ENCODE measurements at regions not wholly inside any gene's neighbourhood (a gene's known extent, or its start where the extent isn't known, plus 50 kb on each side); places are given as distances from the start of the nearest gene placed in this dataset.

GRCh38 chr1:56212143-56212542 is 367.2 kb downstream of the PLPP3 start:
- in situ Hi-C loops (cut with MboI) = no loop called here
- H3K27ac ChIP-seq = no peak overlapping the region
- no peak overlapping the region for H3K9ac ChIP-seq
- H3K9me3 ChIP-seq (ENCODE audit: low read depth) = no peaks in the 10 kb centered on the region
- H4K20me1 ChIP-seq (ENCODE audit: insufficient read depth) = no peaks in the 10 kb centered on the region
- peaks cover 9% of the 10 kb centered on the region; the same call in 1 of the 2 replicates for H3K4me1 ChIP-seq (ENCODE audit: insufficient read depth)
- no peaks in the 10 kb centered on the region for H3K27me3 ChIP-seq (replicated peaks; ENCODE audit: insufficient read depth)
- no peak overlapping the region for H2AFZ ChIP-seq
- no peaks in the 10 kb centered on the region for H3K9me2 ChIP-seq (ENCODE audit: insufficient read depth)
- TF ChIP-seq EZH2phosphoT487 (IDR thresholded peaks at IDR 0.05; ENCODE audit: insufficient read depth, low read depth) (no peak), EZH2 (IDR thresholded peaks at IDR 0.05; ENCODE audit: insufficient read depth, poor library complexity, severe bottlenecking) (no peak)
- 93 to 95% methylated on average over 2 of the region's 2 CpGs for WGBS, 2 experiments (ENCODE audit: low coverage in 1 of 2, low lambda C conversion rate in 2 of 2, missing lambda C conversion rate in 2 of 2)
- no peak overlapping the region for H3K4me3 ChIP-seq
- H3K4me2 ChIP-seq (ENCODE audit: unreplicated experiment) = no peak overlapping the region
- DNase-seq = no peak
- no peaks in the 10 kb centered on the region for H3K36me3 ChIP-seq (ENCODE audit: low read depth)
- H3K79me2 ChIP-seq (ENCODE audit: insufficient read depth) = no peaks in the 10 kb centered on the region
- H3F3A ChIP-seq (ENCODE audit: insufficient read depth) = peaks cover 8% of the 10 kb centered on the region; the same call in 1 of the 2 replicates

GRCh38 chr1:56206391-56206790 is 373.0 kb downstream of the PLPP3 start:
- no peaks in the 10 kb centered on the region for H3K79me2 ChIP-seq (ENCODE audit: insufficient read depth)
- H3K9me3 ChIP-seq (ENCODE audit: low read depth) = no peaks in the 10 kb centered on the region
- no peak overlapping the region for H3K27ac ChIP-seq
- no peak overlapping the region for H3K4me3 ChIP-seq
- H3F3A ChIP-seq (ENCODE audit: insufficient read depth) = no peaks in the 10 kb centered on the region
- H2AFZ ChIP-seq = no peak overlapping the region
- H3K27me3 ChIP-seq (replicated peaks; ENCODE audit: insufficient read depth) = no peaks in the 10 kb centered on the region
- H3K4me2 ChIP-seq (ENCODE audit: unreplicated experiment) = no peak overlapping the region
- DNase-seq = no peak
- no peak overlapping the region for H3K9ac ChIP-seq
- H4K20me1 ChIP-seq (ENCODE audit: insufficient read depth) = no peaks in the 10 kb centered on the region
- no peak for TF ChIP-seq EZH2 (IDR thresholded peaks at IDR 0.05; ENCODE audit: insufficient read depth, poor library complexity, severe bottlenecking)
- no peaks in the 10 kb centered on the region for H3K9me2 ChIP-seq (ENCODE audit: insufficient read depth)
- in situ Hi-C loops (cut with MboI) = no loop called here
- H3K36me3 ChIP-seq (ENCODE audit: low read depth) = no peaks in the 10 kb centered on the region
- H3K4me1 ChIP-seq (ENCODE audit: insufficient read depth) = no peaks in the 10 kb centered on the region
- WGBS, 2 experiments (ENCODE audit: low coverage in 1 of 2, low lambda C conversion rate in 2 of 2, missing lambda C conversion rate in 2 of 2) = 63 to 66% methylated on average over 2 of the region's 2 CpGs

GRCh38 chr1:56204206-56204605 is 375.2 kb downstream of the PLPP3 start:
- Histone ChIP-seq H3K27ac (no peak overlapping the region), H3K27me3 (replicated peaks; ENCODE audit: insufficient read depth) (no peaks in the 10 kb centered on the region), H3K4me3 (no peak overlapping the region), H3K4me2 (ENCODE audit: unreplicated experiment) (no peak overlapping the region), H3K4me1 (ENCODE audit: insufficient read depth) (peaks cover 15% of the 10 kb centered on the region), H3F3A (ENCODE audit: insufficient read depth) (no peaks in the 10 kb centered on the region), H3K36me3 (ENCODE audit: low read depth) (no peaks in the 10 kb centered on the region), H4K20me1 (ENCODE audit: insufficient read depth) (no peaks in the 10 kb centered on the region), H3K9me2 (ENCODE audit: insufficient read depth) (no peaks in the 10 kb centered on the region), H3K79me2 (ENCODE audit: insufficient read depth) (no peaks in the 10 kb centered on the region), H3K9me3 (ENCODE audit: low read depth) (no peaks in the 10 kb centered on the region), H2AFZ (no peak overlapping the region), H3K9ac (no peak overlapping the region)
- TF ChIP-seq EZH2phosphoT487 (IDR thresholded peaks at IDR 0.05; ENCODE audit: insufficient read depth, low read depth) (no peak), EZH2 (IDR thresholded peaks at IDR 0.05; ENCODE audit: insufficient read depth, poor library complexity, severe bottlenecking) (no peak)
- WGBS, 2 experiments (ENCODE audit: low coverage in 1 of 2, low lambda C conversion rate in 2 of 2, missing lambda C conversion rate in 2 of 2) = 88 to 97% methylated on average over 1 of the region's 1 CpG
- no peak for DNase-seq
- in situ Hi-C loops (cut with MboI) = no loop called here

GRCh38 chr1:56202796-56203492 is 376.4 kb downstream of the PLPP3 start:
- Histone ChIP-seq H3K9me3 (ENCODE audit: low read depth) (no peaks in the 10 kb centered on the region), H3F3A (ENCODE audit: insufficient read depth) (no peaks in the 10 kb centered on the region), H3K4me1 (ENCODE audit: insufficient read depth) (peaks cover 15% of the 10 kb centered on the region), H3K79me2 (ENCODE audit: insufficient read depth) (no peaks in the 10 kb centered on the region), H4K20me1 (ENCODE audit: insufficient read depth) (no peaks in the 10 kb centered on the region), H3K27ac (no peak overlapping the region), H3K9me2 (ENCODE audit: insufficient read depth) (no peaks in the 10 kb centered on the region), H3K27me3 (replicated peaks; ENCODE audit: insufficient read depth) (no peaks in the 10 kb centered on the region), H3K4me3 (no peak overlapping the region), H2AFZ (no peak overlapping the region), H3K4me2 (ENCODE audit: unreplicated experiment) (no peak overlapping the region), H3K9ac (no peak overlapping the region), H3K36me3 (ENCODE audit: low read depth) (no peaks in the 10 kb centered on the region)
- no peak for TF ChIP-seq EZH2phosphoT487 (IDR thresholded peaks at IDR 0.05; ENCODE audit: insufficient read depth, low read depth)
- no peak for TF ChIP-seq EZH2 (IDR thresholded peaks at IDR 0.05; ENCODE audit: insufficient read depth, poor library complexity, severe bottlenecking)
- in situ Hi-C loops (cut with MboI) = no loop called here
- DNase-seq = no peak
- WGBS, 2 experiments (ENCODE audit: low coverage in 1 of 2, low lambda C conversion rate in 2 of 2, missing lambda C conversion rate in 2 of 2) = 33 to 35% methylated on average over 5 of the region's 5 CpGs
